GM21367 (cell line): ENCODE measurements at regions not wholly inside any gene's neighbourhood (a gene's known extent, or its start where the extent isn't known, plus 50 kb on each side); places are given as distances from the start of the nearest gene placed in this dataset.

ENCODE experiments used
- ATAC-seq: cut with Tn5 transposase; IDR thresholded peaks from one replicate; pipeline ENCODE4 v1.9.1; 2021; ENCODE audit not compliant: unreplicated experiment

GRCh38 chr6:90406142-90406794 is 109.6 kb upstream of the BACH2 start:
- ATAC-seq: no peak

- ATAC-seq: no peak
Measured at GRCh38 chr6:90403489-90404381, 107.1 kb upstream of the BACH2 start.

GRCh38 chr6:90402831-90403192 is 106.2 kb upstream of the BACH2 start:
- no peak for ATAC-seq

- ATAC-seq: no peak
Measured at GRCh38 chr6:90401933-90402830, 105.5 kb upstream of the BACH2 start.

DNA sequence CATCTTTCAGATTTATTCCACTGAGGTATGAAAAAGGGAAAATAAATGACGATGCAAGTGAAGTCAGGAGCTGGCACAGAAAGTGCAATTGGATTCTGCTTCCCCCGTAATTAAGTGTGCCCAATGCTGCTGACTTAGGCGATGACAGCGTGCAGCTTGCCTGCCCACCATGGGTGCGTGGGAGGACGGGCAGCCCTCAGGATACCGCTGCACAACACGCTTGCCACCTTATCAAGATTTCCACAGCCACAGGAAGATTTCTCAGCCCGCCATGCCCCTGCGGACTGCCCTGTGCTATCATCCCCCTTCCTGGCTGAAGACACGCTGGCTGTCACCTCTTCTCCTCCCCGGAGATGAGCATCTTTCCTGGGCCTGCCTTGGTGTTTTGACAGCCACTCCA is 103.3 kb upstream of the BACH2 start:
- no peak for ATAC-seq

GRCh38 chr6:90397929-90398674 is 101.5 kb upstream of the BACH2 start:
- peak; percentile 62 for ATAC-seq

DNA sequence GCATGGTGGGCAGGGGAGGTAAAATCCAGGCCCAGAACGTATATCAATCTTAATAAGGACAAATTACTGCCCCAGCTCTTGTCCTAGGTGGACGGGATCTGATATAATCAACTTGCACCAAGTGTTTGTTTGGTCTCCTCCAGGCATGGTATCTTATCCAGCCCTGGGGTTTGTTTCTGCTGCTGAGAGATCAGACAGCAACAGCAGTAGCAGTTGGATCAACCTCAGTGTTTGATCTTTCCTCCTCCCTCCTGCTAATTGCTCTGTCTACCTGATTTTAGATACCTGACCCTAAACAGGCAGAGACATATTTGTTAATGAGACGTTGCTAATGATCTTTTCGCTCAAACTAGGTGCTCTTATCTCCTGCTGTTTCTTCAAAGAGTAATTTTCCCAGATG is 100.4 kb upstream of the BACH2 start:
- ATAC-seq: no peak

DNA sequence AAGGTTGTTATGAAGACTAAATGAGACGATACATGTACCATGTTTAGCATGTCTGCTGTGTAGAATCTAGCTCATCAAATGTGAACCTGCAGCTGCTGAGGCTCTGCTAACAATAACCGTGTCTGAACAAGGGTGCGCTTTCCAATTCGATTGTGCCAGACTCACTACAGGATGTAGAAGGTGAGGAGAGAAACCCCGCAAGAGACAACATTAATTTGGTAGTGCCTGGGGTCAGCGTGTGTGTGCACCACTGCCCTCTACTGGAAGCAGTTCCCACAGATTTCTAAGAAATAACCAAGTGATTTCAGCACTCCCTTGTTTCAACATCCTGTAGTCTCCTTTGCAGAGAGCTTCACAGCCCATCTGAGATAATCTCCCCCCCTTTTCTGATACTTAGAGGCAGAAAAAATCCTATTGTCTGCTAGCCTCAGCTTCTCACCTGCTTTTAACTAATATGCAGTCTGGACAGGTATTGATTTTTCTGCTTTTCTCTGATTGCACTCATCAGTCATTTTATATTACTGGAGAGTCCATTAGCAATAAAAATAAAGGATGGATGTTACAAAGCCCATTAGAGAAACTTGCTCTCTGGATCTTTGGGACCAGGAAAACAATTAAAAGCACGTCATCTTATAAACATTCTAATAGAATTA is 96.7 kb upstream of the BACH2 start:
- ATAC-seq: no peak

DNA sequence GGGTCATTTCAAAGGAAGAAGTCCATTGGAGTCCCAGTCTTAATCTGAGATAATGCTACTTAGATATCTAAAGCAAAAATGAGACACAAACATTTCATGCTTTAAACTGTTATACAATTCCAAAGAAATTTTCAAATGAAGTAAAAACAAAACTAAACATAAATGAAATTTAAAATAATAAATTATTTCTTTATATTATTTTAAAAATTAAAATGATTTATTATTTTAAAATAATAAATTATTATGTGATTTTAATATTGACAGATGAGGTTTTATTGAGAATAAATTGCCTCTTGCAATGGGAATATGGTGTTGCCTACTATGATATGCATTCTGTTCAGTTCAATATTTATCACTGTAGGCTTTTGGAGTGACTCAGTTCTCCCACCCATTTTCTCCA is 93.7 kb upstream of the BACH2 start:
- no peak for ATAC-seq

DNA sequence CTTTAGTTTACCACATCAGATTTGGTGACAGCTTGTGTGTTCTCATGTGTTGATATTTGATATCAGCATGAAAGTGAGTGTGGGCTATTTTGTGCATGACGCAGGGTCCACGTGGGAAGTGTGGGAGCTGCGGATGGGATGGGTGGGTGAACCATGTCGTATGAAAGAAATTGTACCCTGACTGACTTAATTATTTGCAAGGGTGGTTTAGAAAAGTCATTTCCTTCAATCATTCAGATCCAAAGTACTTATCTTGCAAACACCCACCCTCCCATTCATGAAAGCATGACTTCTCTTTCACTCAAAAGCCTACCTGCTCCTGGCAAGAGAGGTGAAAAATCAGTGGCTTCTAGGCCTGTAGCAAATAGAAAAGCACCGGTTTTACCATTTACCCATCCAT is 91.8 kb upstream of the BACH2 start:
- ATAC-seq: no peak

DNA sequence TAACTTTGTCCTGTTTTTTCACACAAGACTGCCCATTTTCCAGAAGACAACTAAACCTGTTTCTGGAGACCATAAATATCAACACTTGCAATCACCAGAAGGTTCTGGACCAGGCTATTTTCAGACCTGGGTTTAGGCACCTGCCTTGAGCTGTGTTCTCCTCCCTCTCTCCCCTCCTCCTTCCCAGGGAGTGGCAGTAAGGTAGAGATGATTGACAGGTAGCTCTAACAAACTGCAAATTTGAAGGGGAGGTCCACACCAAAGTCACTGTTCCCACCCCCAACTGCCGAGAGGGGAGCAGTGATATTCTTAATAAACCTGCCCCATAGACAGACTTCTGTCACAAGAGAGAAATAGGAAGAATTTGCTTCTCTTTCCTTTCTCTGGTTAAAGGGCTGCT is 91.2 kb upstream of the BACH2 start:
- no peak for ATAC-seq

- ATAC-seq: no peak
Measured at GRCh38 chr6:90387383-90387775, 90.7 kb upstream of the BACH2 start.

DNA sequence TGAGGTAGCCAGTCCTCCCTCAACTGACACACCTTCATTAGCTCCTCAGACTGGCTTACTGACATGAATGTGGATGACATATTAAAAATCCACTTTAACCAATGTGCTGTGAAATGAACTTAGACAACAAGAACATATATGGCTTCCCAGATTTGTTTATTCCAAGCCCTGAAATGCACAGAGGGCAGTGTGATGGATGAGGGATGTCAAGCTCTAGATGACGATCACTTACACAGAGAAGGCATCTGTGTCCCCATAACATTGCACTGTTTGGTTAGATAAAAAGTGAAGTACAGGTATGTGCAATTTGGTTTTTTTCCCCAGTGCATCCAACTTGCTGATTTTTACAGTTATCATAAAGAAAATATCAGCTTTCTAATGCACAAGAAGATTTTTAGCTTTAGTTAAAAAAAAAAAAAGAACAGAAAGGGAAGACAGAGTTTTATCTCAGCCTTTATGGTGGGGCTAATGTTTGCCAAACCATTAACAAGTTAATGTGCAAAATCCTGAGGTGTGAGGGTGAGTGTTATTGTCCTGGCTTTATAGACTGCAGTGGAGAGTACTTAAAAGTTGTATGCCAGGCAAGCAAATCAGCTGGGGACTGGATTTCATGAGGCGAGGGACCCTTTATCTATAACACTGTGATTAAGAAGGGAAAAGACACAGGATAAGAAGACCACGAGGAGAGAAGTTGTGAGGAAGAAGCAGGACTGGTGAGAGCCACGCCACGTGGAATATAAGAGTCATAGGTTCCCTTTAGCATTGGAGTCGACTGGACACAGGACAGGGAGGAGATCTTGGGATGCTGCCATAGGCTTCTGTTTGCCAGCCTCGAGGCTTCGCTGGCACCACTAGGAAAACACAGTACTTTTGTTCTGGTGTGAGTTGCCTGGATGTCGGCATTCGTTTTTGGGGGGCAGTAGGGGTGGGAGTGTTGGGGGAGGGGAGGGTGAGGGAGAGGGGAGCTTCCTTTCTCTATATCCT is 90.0 kb upstream of the BACH2 start:
- ATAC-seq: no peak

- no peak for ATAC-seq
Measured at GRCh38 chr6:90385759-90386313, 89.2 kb upstream of the BACH2 start.

GRCh38 chr6:90384720-90385119 is 88.1 kb upstream of the BACH2 start:
- ATAC-seq: no peak

- ATAC-seq: peak; percentile 71
Measured at GRCh38 chr6:90383196-90383822, 86.7 kb upstream of the BACH2 start.

- peak; percentile 11 for ATAC-seq
Measured at GRCh38 chr6:90382760-90383159, 86.1 kb upstream of the BACH2 start.

- no peak for ATAC-seq
Measured at GRCh38 chr6:90375681-90376439, 79.2 kb upstream of the BACH2 start.
